ENCODE measurements at regions not wholly inside any gene's neighbourhood (a gene's known extent, or its start where the extent isn't known, plus 50 kb on each side); places are given as distances from the start of the nearest gene placed in this dataset.

GRCh38 chr11:76269661-76270261, 63.5 kb upstream of the WNT11 start:
- in situ Hi-C loops (cut with MboI; ENCODE audit: low pct_unique_long_range_greater_than_20kb, low sequenced_read_pairs, unreplicated experiment) = no loop called here
- TF ChIP-seq CTCF (IDR thresholded peaks at IDR 0.05; ENCODE audit: extremely low read depth, insufficient read depth, missing control alignments) = no peak
- DNase-seq (ENCODE audit: low spot score) = no peak

- DNase-seq (ENCODE audit: low spot score) = no peak
- TF ChIP-seq CTCF (IDR thresholded peaks at IDR 0.05; ENCODE audit: extremely low read depth, insufficient read depth, missing control alignments) = no peak
- in situ Hi-C loops (cut with MboI; ENCODE audit: low pct_unique_long_range_greater_than_20kb, low sequenced_read_pairs, unreplicated experiment) = no loop called here
Observed at GRCh38 chr11:76269247-76269646, 62.9 kb upstream of the WNT11 start.

GRCh38 chr11:76268498-76268897, 62.2 kb upstream of the WNT11 start:
- no peak for DNase-seq (ENCODE audit: low spot score)
- no peak for TF ChIP-seq CTCF (IDR thresholded peaks at IDR 0.05; ENCODE audit: extremely low read depth, insufficient read depth, missing control alignments)
- in situ Hi-C loops (cut with MboI; ENCODE audit: low pct_unique_long_range_greater_than_20kb, low sequenced_read_pairs, unreplicated experiment) = no loop called here

- no peak for TF ChIP-seq CTCF (IDR thresholded peaks at IDR 0.05; ENCODE audit: extremely low read depth, insufficient read depth, missing control alignments)
- in situ Hi-C loops (cut with MboI; ENCODE audit: low pct_unique_long_range_greater_than_20kb, low sequenced_read_pairs, unreplicated experiment) = no loop called here
- no peak for DNase-seq (ENCODE audit: low spot score)
Observed at GRCh38 chr11:76267556-76267955, 61.3 kb upstream of the WNT11 start.

- no peak for DNase-seq (ENCODE audit: low spot score)
- in situ Hi-C loops (cut with MboI; ENCODE audit: low pct_unique_long_range_greater_than_20kb, low sequenced_read_pairs, unreplicated experiment) = no loop called here
- no peak for TF ChIP-seq CTCF (IDR thresholded peaks at IDR 0.05; ENCODE audit: extremely low read depth, insufficient read depth, missing control alignments)
Observed at GRCh38 chr11:76266286-76267100, 60.2 kb upstream of the WNT11 start.

- DNase-seq (ENCODE audit: low spot score) = no peak
- in situ Hi-C loops (cut with MboI; ENCODE audit: low pct_unique_long_range_greater_than_20kb, low sequenced_read_pairs, unreplicated experiment) = no loop called here
- TF ChIP-seq CTCF (IDR thresholded peaks at IDR 0.05; ENCODE audit: extremely low read depth, insufficient read depth, missing control alignments) = no peak
Observed at GRCh38 chr11:76265771-76266241, 59.5 kb upstream of the WNT11 start.
